GM19324 (cell line): ENCODE measurements at regions not wholly inside any gene's neighbourhood (a gene's known extent, or its start where the extent isn't known, plus 50 kb on each side); places are given as distances from the start of the nearest gene placed in this dataset.
"Not testable (repeated sequence)": the region's sequence is repeated elsewhere in the genome, so short reads cannot be mapped to it uniquely, and the experiment has no call there.

Experiments used
- ATAC-seq: cut with Tn5 transposase; IDR thresholded peaks from one replicate; pipeline ENCODE4 v1.9.1; 2021; ENCODE audit warnings: mild to moderate bottlenecking, moderate library complexity; ENCODE audit not compliant: unreplicated experiment, low FRiP score

DNA sequence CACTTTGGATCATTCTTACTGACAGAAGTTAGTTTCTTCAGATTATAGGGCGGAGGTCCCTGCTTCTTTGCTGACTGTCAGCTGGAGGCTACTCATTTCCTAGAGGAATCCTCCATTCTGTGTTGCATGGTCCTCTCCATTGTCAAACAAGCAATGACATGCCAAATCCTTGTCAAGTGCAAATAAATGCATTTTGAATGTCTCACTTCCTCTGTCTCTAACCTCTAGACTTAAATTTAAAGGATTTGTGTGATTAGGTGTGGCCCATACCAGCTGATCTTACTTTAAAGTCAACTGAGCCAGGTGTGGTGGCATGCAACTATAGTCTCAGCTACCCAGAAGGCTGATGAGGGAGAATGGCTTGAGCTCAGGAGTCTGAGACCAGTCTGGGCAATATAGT lies 458.4 kb upstream of the CCDC179 start:
- no peak for ATAC-seq

DNA sequence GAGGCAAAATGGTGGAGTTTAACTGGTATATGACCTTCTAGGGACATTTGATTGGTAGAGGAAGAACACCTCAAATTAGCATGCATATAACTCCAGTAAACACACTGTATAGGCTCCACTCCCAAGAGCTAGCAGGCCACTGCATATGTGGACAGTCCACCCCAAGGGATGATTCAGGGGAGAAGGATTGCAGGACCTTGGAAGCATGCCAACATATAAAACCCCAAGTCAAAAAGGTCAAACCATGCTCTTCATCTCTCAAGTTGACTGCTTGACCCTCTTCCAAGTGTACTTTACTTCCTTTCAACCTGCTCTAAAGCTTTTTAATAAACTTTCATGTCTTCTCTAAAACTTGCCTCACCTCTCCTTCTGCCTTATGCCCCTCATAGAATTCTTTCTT lies 459.9 kb upstream of the CCDC179 start:
- ATAC-seq: no peak

DNA sequence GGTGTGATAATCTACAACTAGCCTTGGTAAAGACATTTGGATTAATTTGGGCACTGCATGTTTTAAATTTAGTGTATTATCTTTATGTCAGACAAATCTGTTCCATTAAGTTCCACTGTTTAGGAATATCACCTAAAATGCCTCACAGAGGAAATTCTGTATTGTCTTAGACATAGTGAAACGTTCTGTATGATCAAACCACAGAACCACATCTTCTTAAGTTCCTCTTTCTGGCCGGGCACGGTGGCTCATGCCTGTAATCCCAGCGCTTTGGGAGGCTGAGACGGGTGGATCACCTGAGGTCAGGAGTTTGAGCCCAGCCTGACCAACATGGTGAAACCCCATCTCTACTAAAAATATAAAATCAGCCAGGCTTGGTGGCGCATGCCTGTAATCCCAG lies 475.3 kb upstream of the CCDC179 start:
- ATAC-seq: not testable (repeated sequence)

DNA sequence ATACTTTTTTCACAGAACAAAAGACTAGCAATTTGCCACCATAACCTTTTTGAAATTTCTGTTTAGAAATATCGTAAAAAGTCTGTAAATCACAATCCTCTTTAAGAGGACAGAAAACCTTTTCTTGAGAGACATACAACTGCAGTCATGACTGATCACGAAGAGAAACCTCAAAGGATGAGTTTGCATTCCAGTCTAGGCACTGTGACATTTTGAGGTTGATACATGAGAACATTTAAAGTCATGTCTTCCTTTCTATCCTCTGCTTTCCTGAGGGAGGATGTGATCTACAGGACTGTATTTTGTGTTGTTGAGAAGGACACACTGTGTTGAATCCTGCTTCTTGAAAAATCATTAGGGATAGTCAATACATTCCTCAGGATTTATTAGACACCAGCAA lies 476.7 kb upstream of the CCDC179 start:
- no peak for ATAC-seq

DNA sequence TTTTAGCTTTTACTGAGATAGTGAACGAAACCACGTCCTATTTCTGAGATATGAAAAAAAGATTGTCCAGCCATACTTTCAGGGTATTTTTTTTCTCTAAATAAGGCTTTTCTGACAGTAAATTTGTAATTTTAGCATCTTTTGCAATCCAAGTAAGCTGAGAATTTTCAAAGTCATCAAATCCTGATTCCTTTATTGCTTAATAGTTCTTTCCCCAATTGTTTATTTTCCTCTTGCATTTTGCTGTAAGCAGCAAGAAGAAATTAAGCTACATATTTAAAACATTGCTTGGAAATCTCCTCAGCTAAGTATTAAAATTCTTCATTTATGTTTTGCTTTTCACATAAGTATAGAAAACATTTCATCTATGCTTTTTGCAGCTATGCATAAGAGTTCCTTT lies 493.3 kb upstream of the CCDC179 start:
- no peak for ATAC-seq

DNA sequence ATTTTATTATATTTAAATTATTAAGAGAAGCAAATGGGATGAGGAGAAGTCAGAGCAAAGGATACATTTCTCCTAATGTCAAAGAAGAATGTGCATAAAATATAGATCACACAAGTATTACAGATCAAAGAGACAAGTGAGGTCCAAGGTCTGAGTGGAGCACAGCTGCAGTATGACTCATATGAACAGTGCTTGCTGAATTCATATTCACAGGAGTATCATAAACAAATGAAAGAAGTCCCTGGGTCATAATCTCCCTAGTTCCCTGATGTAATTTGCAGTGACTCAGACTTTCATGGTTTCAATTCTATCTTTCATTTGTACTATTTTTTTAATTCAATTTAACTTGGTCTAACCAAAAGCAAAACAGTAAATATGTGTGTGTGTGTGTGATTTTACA lies 499.0 kb upstream of the CCDC179 start:
- no peak for ATAC-seq

DNA sequence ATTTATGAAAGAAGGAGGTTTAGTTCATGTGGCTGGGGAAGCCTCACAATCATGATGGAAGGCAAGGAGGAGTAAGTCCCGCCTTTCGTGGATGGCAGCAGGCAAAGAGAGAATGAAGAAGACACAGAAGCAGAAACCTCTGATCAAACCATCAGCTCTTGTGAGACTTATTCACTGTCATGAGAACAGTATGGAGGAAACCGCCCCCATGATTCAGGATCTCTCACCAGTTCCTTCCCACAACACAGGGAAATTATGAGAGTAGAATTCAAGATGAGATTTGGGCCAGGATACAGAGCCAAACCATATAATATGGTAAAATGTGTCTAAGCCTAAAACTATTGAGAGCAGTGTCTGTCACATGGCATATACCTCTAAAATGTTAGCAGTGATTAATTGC lies 503.8 kb upstream of the CCDC179 start:
- ATAC-seq: no peak

DNA sequence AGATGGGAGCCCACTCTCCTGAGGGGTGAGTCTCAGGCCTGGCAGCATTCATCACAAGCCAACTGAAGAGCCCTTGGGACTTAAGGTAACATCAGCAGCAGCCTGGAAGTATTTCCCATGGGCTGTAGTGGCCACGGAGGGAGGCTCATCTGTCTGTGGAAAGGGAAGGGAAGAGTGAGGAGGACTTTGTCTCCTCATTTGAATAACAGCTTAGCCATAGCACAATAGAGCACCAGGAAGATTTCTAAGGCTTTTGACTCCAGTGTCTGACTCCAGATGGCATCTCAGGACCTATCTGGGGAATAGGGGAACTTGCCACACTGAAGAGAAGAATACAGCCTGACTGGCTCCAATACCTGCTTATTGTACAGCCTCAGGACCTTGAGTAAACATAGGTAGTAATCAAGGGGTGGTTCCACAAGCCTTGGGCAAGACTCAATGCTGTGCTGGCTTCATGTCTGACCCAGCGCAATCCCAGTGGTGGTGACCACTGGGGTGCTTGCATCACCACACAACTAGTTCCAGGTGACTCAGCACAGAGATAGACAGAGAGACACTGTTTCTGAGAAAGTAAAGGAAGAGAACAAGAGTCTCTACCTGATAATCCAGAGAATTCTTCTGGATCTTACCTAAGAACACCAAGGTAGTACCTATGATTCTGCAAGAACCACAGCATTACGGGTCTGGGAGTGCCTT lies 510.5 kb upstream of the CCDC179 start:
- no peak for ATAC-seq

DNA sequence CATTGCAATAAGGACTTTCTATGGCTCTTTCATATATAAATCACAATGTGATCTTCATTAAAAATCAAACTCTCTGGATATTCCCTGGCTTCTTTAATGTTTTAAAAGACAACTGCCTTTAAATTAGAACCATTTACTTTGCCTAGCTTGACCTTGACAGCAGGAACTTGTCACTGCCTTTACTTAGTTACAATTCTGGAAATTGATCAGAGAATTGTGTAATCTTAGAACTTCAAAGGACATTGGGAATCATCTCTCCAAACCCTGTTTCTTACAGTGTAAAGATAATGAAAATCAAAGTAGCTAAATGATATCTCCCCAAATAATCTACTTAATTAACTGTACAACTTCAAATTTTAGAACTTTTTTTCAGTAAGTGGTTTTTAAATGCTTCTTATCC lies 517.6 kb upstream of the CCDC179 start:
- ATAC-seq: no peak

DNA sequence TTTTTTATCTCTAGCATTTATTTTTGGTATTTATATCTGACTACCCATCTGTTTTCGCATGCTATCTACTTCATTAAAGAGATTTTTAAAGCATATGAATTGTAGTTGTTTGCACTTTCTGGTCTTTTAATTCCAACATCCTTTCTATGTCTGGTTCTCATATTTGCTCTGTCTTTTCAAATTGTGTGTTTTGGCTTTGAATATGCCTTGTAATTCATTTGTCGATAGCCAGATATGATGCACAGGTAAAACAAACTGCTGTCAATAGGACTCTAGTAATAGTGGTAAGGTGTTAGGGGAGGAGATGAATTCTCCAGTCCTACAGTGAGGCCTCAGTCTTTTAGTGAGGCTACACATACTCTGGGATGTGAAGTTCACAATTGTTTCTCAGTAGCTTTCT lies 530.8 kb upstream of the CCDC179 start:
- no peak for ATAC-seq

DNA sequence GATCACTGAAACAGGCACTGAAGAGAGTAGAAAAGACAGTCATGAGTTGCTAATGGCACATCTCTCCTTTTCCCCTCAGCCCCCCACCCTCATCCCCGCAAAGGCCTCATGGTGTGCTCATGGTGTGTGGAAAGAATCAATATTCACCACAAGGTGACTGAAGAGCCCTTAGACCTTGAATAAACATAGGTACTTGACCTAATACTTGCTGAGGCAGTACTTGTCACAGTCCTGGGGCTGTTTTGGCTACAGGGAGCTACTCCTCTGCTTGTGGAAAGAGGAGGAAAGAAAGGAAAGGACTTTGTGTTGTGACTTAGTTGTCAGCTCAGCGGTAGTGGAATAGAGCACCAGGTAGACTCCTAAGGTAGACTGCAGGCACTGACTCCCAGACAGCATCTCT lies 537.8 kb upstream of the CCDC179 start:
- ATAC-seq: no peak

DNA sequence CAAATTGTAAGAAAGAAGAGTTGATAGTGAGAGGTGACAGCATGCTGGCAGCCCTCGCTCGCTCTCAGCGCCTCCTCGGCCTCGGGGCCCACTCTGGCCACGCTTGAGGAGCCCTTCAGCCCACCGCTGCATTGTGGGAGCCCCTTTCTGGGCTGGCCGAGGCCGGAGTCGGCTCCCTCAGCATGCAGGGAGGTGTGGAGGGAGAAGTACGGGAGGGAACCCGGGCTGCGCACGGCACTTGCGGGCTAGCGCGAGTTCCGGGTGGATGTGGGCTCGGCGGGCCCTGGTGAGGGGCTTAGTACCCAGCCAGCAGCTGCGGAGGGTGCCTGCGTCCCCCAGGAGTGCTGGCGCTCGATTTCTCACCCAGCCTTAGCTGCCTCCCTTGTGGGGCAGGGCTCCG lies 539.7 kb upstream of the CCDC179 start:
- no peak for ATAC-seq

DNA sequence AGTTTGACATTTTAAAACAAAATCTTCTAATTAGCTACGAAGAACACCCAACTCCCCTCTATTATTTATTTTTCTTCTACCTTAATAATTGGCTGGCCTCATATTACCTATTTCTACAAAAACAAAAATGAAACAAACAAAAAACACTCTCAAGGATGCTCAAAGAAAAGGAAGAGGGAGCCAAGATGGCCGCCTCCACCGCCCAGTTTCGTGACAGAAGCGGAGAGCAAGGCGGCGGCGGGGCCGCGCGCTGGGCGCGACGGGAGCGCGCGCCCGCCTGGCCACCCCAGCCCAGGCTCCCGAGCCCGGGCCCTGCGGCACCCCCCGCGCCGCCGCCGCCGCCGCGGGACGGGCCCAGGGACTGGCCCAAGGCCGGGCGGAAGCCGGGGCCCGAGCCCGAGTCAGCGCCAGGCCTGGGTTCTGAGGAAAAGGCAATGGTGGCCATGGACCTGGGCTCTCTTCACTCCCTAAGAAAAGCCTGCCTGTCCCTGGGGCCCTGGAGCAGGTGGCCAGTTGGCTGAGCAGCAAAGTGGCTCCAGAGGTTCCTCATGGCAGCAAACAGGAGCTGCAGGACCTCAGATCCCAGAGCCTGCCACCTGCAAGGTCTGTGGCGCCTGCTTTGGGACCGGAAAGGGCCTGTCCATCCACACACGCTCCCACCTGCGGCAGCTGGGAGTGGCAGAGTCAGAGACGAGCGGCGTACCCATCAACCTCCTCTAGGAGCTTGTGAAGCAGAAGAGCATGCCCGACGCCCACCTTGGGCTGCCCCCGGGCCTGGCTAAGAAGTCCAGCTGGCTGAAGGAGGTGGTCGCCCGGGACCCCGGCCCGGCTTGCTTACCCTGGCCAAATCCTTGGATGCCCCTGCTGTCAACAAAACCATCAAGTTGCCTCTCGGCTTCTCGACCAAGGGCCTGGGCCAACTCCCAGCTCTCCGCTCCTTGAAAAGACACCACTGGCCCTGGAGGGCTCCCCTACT lies 543.2 kb upstream of the CCDC179 start:
- ATAC-seq: no peak

DNA sequence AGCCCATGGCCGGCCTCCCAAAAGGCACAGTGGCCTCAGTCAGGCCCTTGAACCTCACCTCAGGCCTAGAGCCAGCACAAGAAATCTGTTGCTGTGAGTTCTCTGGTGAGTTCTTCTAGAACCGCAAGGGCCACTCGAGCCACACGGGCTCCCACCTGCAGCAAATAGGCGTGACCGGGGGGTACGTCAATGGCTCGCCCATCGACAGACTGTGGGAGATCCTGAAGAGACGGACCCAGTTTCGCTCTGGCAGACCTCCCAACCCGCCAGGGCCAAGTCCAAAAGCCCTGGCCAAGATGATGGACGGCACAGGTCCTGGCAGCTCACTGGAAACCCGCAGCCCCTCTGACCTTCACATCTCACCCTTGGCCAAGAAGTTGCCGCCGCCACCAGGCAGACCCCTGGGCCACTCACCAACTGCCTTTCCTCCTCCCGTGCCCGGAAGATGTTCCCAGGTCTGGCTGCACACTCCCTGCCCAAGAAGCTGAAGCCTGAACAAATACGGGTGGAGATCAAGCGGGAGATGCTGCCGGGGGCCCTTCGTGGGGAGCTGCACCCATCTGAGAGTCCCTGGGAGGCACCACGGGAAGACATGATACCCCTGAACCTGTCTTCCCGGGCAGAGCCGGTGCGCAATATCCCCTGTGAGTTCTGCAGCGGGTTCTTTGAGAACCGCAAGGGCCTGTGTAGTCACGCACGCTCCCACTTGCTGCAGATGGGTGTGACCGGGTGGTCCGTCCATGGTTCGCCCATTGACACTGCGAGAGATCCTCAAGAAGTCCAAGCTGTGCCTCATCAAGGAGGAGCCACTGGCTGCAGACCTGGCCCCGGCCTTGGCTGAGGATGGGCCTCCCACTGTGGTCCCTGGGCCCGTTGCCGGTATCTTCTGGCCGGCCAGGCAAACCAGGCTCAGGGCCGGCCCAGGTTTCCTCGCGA lies 544.2 kb upstream of the CCDC179 start:
- ATAC-seq: no peak

DNA sequence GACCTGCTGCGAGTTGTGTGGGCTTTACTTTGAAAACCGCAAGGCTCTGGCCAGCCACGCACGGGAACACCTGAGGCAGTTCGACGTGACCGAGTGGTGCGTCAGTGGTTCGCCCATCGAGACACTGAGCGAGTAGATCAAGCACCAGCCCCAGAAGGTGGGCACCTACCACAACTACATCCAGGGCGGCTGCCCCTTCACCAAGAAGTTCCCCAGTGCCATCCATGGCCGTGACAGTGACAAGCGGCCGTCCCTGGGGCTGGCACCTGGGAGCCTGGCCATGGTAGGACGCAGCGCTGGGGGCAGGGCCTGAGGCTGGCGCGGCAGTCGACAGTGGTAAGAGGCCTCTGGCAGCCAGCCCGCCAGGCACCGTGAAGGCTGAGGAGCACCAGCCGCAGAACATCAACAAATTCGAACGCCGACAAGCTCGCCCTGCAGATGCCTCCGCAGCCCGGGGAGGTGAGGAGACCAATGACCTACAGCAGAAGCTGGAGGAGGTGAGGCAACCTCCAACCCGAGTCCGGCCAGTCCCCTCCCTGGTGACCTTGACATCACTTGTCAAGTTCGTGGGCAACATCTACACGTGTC lies 545.2 kb upstream of the CCDC179 start:
- ATAC-seq: no peak

DNA sequence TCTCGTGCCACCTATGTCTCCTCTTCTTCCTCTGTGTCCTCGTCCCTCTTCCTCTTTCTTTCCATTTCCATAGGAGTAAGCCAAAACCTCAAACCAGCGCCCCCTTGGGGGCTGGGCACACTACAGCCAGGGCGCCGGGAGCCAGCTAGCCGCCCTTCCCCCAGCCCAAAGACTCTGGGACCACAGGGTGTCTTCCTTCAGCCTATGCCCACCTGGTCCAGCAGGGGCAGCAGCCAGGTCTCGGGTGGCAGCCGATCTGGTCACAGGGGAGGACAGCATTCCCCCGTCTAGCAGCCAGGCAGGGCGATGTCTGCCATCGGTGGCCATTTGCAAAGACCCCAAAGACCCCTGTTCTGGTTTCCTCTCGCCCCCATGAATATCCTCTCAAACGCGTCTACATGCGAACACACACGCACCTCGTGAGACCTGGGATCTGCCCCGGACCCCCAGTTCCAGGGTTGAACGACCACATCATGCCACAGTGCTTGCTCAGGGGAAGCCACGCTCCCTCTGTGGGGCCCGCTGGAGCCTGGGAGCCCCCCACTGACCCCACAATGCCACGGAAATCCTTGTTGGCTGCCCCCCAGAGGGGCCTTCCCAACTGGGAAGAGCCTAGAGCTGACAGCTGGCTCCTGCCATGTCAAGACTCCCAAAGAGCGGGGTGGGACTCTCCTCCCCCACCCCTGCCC lies 546.0 kb upstream of the CCDC179 start:
- no peak for ATAC-seq

DNA sequence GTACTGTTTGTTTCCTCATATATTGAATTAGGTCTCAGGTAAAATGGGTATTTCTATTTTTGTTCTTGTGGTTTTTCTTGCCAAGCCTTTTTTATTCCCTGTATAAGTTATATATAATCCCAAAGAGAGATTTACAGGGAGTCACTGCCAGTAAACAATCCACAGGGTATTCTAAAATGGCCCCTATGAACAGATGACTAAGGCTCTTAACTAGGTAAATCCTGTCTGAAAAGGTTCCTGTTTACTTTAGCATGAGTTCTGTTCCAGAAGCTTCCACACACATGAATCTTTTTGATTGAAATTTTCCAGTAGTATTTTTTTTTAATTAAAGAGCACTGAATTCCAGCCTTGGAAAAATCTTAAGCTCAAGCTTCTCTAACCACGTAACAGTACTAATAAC lies 552.8 kb upstream of the CCDC179 start:
- no peak for ATAC-seq

DNA sequence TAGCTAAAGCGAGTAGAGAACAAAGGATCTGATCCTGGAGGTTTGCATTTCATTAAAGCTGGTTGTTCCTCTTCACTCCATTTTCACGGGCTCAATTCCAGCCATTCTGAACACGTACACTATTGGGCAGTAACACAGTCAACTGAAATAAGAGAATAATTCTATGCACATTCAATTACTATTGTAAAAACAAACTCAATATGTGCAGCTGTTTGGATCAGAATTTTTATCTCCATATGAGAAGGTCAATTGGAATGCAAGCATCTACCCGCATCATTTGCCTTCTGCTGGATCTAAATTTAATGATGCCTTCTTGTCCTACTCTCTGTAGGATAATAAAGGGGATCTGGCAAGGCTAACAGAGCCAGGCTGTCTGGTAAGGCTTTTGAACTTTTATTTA lies 562.8 kb upstream of the CCDC179 start:
- no peak for ATAC-seq

DNA sequence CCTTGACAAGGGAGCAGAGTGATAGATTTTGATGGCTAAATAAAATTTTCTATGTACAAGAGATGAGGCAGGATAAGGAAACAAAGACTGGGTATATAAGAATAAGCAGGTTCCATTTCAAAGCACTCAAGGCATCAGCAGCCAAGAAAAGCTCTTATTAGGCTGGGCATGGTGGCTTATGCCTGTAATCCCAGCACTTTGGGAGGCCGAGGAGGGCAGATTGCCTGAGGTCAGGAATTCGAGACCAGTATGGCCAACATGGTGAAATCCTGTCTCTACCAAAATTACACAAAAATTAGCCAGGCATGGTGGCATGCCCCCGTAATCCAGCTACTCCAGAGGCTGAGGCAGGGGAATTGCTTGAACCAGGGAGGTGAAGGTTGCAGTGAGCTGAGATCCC lies 563.4 kb upstream of the CCDC179 start:
- no peak for ATAC-seq

DNA sequence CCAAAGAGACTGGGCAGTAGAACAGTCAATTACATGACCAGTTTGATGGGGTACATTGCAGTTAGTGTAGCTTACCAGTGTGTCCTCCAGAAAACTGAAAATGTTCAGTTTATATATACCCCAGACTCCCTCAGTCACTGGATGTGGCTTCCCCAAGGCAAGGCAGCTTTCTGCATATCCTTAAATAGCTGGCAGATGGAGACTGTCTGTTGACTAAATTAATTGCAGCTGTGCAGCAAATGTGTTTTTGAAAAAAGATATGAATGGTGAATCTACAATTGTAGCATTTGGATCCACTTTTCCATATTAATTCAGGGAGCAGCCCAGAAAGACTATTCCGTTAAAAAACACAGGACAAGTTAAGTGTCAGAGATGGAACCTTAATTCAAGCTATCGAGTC lies 565.1 kb upstream of the CCDC179 start:
- no peak for ATAC-seq
